Natural killer cell treated with Interleukin-12 subunit alpha and Interleukin-12 subunit beta and Interleukin-15 and Interleukin-18, amount 100 ng/mL, for 72 hours (primary cell): ENCODE measurements at regions not wholly inside any gene's neighbourhood (a gene's known extent, or its start where the extent isn't known, plus 50 kb on each side); places are given as distances from the start of the nearest gene placed in this dataset.

Experiments used
- ATAC-seq, 2 donors: fragments of 150-1000 bp; cut with Tn5 transposase in 1 of 2; sonication (Bioruptor Pico), chemical (Tn5 transposase) in 1 of 2; 2 replicates each; pipeline ENCODE4 v1.10.0; 2021
- DNase-seq: peaks from one replicate; pipeline ENCODE4 v3.0.0; 2022; ENCODE audit warnings: low spot score
- H3K27ac Mint-ChIP-seq, 2 donors: 1 replicate in 1 of 2; 2 replicates in 1 of 2; pipeline ENCODE4 v1.8.0; 2022; ENCODE audit warnings: mixed read lengths in 2 of 2, mild to moderate bottlenecking in 1 of 2, moderate library complexity in 1 of 2
- H3K27me3 Mint-ChIP-seq, 2 donors: 1 replicate in 1 of 2; 2 replicates in 1 of 2; pipeline ENCODE4 v1.8.0; 2022; ENCODE audit warnings: mixed read lengths in 2 of 2
- H3K36me3 Mint-ChIP-seq: one replicate; pipeline ENCODE4 v1.8.0; 2022; ENCODE audit warnings: mixed read lengths
- H3K4me1 Mint-ChIP-seq, 2 donors: 1 replicate in 1 of 2; 2 replicates in 1 of 2; pipeline ENCODE4 v1.8.0; 2022; ENCODE audit warnings: low read depth in 2 of 2, mixed read lengths in 2 of 2, mild to moderate bottlenecking in 1 of 2
- H3K4me3 Mint-ChIP-seq: one replicate; pipeline ENCODE4 v1.8.0; 2022; ENCODE audit warnings: mixed read lengths
- H3K9me3 Mint-ChIP-seq: 2 replicates; pipeline ENCODE4 v1.8.0; 2022; ENCODE audit warnings: mixed read lengths

DNA sequence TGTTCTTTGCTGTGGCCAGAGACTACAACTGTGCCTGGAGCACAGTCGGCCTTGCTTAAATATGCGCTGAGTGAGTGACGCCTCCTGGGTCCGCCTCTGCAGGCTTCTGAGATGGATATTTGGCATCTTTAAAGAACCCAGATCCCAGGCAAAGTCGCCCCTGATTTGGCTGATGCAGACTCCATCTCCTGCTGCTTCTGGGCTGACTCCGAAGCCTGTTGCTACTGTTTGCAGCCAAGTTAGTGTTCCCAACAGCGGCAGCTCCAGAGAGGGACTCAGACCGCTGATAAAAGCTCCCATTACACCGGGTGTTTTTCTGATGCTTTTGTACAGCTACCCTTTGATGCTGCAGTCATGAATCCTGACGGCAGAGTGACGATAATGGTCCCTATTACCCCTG is 83.0 kb upstream of the SULF2 start:
- no peak overlapping the region for H3K4me3 Mint-ChIP-seq

DNA sequence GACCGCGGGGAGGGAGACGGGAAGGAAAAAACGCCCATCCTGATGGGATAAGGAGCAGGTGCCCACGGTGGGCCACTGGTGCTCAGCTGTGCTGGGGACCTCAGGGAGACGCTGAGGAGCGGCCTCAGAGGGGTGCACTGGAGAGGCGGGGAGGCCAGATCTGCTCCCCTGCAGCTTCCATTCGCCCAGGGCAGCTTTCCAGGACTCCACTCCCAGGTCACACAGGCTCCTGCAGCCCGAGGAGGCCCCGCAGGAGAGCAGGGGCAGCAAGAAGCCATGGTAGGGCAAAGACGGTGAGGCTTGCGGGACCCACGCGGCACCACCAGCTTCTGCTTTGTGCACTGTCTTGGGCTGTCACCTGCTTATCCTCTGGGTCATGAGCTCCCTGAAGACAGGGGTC is 82.5 kb upstream of the SULF2 start:
- peak in 1 of 2 donors; percentile 29 for ATAC-seq
- Mint-ChIP-seq H3K27me3 (peaks cover 14 to 28% of the 10 kb centered on the region in 2 donors), H3K9me3 (no peaks in the 10 kb centered on the region), H3K4me3 (no peak overlapping the region), H3K36me3 (no peaks in the 10 kb centered on the region), H3K27ac (no peak overlapping the region), H3K4me1 (no peaks in the 10 kb centered on the region)
- no peak for DNase-seq

More for the DNA sequence above, 83.0 kb upstream of the SULF2 start:
- DNase-seq = no peak
- Mint-ChIP-seq H3K9me3 (no peaks in the 10 kb centered on the region), H3K27ac (no peak overlapping the region), H3K27me3 (peaks cover 12 to 24% of the 10 kb centered on the region in 2 donors), H3K4me1 (no peaks in the 10 kb centered on the region), H3K36me3 (no peaks in the 10 kb centered on the region)
- ATAC-seq = no peak

DNA sequence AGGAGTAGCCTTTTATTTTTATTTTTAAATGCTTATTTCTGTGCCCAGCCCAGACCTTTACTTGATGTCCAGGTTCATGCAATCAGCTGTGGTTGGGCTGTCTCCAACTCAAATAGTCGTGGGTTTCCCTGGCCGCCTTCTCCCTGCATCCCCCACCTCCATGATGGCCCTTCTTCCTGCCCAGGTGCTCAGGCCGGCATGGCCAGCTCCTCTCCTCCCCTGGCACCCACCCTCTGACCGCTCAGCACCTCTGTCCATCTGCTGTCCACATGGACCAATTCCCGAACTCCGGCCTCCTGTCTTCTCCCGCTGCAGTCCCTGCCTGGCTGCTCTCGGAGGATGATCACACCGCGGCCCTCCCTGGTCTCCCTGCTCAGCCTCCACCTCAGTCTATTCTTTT is 81.2 kb upstream of the SULF2 start:
- Mint-ChIP-seq H3K36me3 (no peaks in the 10 kb centered on the region), H3K27ac (no peak overlapping the region), H3K4me3 (no peak overlapping the region), H3K27me3 (peaks cover 14 to 29% of the 10 kb centered on the region in 2 donors), H3K9me3 (no peaks in the 10 kb centered on the region), H3K4me1 (no peaks in the 10 kb centered on the region)
- no peak for DNase-seq
- no peak for ATAC-seq

DNA sequence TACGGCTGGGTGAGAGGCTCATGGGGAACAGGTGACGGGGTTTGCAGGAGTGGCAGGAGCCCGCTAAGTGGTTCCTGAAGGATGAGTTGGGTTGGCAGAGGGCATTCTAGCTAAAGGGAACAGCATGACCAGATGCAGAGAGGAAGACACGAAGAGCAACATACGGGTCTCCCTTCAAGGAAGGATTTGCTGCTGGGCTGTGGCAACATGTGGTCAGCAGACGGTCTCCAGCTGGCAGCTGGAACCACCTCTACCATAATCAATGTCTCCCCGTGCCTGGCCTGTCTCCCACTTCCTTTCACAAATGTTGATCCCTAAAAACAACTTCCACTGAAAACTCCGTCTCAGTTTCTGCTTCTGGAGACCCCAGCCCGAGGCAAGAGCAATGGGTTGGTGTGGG is 80.6 kb upstream of the SULF2 start:
- no peak for DNase-seq
- no peaks in the 10 kb centered on the region for H3K4me1 Mint-ChIP-seq
- H3K27ac Mint-ChIP-seq = no peak overlapping the region
- H3K36me3 Mint-ChIP-seq = no peaks in the 10 kb centered on the region
- H3K9me3 Mint-ChIP-seq = no peaks in the 10 kb centered on the region
- ATAC-seq = peak in 1 of 2 donors; percentile 7
- peaks cover 14 to 29% of the 10 kb centered on the region in 2 donors for H3K27me3 Mint-ChIP-seq
- H3K4me3 Mint-ChIP-seq = no peak overlapping the region

DNA sequence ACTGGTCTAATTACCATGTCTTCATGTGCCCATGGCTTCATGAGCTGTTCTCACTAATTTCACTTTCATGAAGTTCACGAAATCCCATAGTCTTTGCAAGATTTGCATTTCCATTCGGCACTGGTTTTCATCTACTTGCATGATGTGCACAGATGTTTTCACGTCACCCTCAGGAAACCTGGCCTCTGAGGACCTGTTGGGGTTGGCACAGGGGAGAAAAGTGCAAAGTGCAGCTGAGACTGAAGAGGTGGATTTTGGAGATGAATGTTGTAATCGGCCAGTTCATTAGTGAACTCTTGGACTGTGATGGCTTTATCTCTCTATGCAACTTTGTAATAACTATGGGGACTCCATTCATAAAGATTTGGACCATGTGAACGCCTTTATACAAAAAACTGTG is 80.2 kb upstream of the SULF2 start:
- no peak for ATAC-seq
- DNase-seq = no peak
- Mint-ChIP-seq H3K27me3 (peaks cover 15 to 25% of the 10 kb centered on the region in 2 donors), H3K36me3 (no peaks in the 10 kb centered on the region), H3K27ac (no peak overlapping the region), H3K4me3 (no peak overlapping the region), H3K9me3 (no peaks in the 10 kb centered on the region), H3K4me1 (no peaks in the 10 kb centered on the region)

DNA sequence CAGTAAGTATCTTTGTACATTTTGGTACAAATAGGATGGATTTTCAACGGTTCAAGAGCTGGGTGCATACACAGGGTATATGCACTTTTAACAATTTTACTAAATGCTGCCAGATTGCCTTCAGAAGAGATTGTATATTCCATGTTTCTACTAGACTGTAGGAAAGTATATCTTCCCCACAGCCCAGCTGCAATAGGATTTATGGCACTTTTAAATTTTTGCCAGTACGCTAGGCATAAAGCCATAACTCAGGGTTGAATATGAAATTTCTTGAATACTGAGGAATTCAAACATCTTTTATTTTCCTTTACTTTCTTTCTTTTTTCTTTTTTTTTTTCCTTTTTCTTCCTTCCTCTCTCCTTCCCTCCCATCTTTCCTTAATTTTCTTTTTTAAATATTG is 78.7 kb upstream of the SULF2 start:
- Mint-ChIP-seq H3K4me3 (no peak overlapping the region), H3K36me3 (no peaks in the 10 kb centered on the region), H3K9me3 (no peaks in the 10 kb centered on the region), H3K4me1 (no peaks in the 10 kb centered on the region), H3K27ac (no peak overlapping the region), H3K27me3 (peaks cover 14 to 22% of the 10 kb centered on the region in 2 donors)
- no peak for ATAC-seq
- no peak for DNase-seq

DNA sequence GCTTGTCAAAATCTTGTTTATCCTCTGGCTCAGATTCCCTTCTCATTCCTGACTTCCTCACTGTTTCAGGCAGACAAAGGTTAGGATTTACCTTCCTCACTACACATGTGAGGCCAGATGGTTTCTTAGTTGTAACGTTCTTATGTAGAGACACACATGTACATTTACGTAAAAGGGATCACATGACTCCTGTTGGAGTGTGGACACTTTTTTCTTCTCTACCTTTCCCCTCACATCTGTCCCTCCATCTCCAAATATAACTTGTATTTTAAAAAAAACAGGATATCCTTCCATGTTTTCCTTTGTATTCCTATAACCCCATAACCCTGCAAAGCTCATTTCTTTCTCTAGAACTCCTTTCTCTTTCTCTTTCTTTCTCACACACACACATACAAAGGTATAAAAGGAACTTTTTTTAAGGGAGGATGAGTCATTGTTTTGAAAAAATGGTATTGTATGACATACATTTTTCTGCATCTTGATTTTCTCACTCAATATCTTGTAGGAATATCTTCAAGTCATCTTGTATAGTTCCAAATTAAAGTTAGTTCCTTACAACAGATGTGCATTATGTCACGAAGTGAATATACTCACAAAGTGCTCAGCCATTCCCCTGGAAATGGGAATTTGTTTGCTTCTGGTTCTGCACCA is 78.2 kb upstream of the SULF2 start:
- Mint-ChIP-seq H3K36me3 (no peaks in the 10 kb centered on the region), H3K4me1 (no peaks in the 10 kb centered on the region), H3K27me3 (peaks cover 14 to 22% of the 10 kb centered on the region in 2 donors), H3K27ac (no peak overlapping the region), H3K4me3 (no peak overlapping the region), H3K9me3 (no peaks in the 10 kb centered on the region)
- no peak for DNase-seq
- no peak for ATAC-seq

DNA sequence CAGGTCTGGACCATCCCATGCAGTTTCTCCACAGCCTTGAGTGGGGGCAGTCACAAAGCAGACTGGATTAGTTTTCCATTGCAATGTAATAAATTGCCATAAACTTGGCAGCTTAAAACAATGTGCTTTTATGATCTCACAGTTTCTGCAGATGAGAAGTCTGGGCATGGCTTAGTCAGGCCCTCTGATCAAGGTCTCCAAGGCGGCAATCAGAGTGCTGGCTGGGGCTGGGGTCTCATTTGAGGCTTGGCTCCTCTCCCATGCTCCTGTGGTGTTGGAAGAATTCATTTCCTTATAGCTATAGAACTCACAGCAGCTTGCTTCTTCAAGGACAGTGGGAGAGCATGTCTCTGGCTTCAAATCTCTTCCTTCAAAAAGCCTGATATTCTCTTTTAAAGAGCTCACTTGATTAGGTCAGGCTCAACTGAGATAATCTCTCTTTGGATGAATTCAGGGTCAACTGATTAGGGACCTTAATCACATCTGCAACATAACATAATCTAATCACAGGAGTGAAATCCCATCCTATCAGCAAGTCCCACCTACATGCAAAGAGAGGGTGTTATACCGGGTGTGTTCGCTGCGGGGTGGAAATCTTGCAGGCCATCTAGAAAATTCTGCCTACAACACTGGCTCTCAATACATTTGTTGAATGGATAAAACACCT is 77.4 kb upstream of the SULF2 start:
- Mint-ChIP-seq H3K27ac (no peak overlapping the region), H3K9me3 (no peaks in the 10 kb centered on the region), H3K36me3 (no peaks in the 10 kb centered on the region), H3K27me3 (peaks cover 14 to 22% of the 10 kb centered on the region in 2 donors), H3K4me3 (no peak overlapping the region), H3K4me1 (no peaks in the 10 kb centered on the region)
- ATAC-seq (no peak), DNase-seq (no peak)

DNA sequence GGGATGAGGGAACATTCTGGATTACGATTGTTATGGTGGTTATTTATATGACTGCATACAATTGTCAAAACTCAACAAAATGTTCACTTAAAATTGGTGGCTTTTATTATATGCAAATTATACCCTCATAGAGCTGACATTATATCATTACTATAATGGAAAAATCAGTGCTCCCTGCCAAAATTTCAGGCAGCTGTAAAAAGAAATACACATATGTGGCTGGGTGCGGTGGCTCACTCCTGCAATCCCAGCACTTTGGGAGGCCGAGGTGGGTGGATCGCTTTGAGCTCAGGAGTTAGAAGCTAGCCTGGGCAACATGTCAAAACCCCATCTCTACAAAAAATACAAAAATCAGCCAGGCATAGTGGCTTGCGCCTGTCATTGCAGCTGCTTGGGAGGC is 75.8 kb upstream of the SULF2 start:
- no peaks in the 10 kb centered on the region for H3K36me3 Mint-ChIP-seq
- H3K4me1 Mint-ChIP-seq = no peaks in the 10 kb centered on the region
- H3K27me3 Mint-ChIP-seq = peaks cover 14 to 22% of the 10 kb centered on the region in 2 donors
- H3K9me3 Mint-ChIP-seq = no peaks in the 10 kb centered on the region
- DNase-seq (no peak), ATAC-seq (no peak)
- H3K4me3 Mint-ChIP-seq = no peak overlapping the region
- H3K27ac Mint-ChIP-seq = no peak overlapping the region

DNA sequence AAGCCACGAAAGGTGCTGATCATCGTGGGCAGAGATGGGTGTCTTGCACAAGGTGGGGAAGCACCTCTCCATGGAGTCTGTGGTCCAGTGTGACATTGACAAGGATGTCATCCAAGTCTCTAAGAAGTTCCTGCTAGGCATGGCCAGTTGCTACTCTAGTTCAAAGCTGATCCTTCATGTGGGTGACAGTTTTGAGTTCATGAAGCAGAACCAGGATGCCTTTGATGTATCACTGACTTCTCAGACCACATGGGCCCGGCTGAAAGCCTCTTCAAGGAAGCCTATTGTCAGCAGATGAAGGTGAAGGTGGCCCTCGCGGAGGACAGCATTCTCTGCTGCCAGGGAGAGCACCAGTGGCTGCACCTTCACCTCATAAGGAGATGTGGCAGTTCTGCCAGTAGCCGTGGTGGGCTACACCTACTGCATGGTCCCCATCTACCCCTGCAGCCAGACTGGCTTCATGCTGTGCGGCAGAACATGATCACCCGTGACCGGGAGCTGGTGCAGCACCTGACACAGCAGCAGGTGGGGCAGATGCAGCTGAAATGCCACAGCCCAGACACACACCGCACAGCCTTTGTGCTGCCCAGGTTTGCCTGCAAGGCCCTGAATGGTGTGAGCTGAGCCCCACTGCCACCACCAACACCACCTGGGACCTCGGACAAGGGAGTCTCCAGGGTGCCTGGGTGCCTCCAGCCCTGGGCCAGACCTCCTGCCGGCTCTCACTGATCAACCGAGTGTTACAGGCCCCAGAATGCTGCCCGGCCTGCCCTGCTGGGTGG is 75.0 kb upstream of the SULF2 start:
- H3K27me3 Mint-ChIP-seq = peaks cover 9 to 22% of the 10 kb centered on the region in 2 donors
- ATAC-seq = peak; percentile 31 to 33
- no peak overlapping the region for H3K4me3 Mint-ChIP-seq
- no peaks in the 10 kb centered on the region for H3K9me3 Mint-ChIP-seq
- no peak for DNase-seq
- no peak overlapping the region for H3K27ac Mint-ChIP-seq
- no peaks in the 10 kb centered on the region for H3K36me3 Mint-ChIP-seq
- no peaks in the 10 kb centered on the region for H3K4me1 Mint-ChIP-seq

DNA sequence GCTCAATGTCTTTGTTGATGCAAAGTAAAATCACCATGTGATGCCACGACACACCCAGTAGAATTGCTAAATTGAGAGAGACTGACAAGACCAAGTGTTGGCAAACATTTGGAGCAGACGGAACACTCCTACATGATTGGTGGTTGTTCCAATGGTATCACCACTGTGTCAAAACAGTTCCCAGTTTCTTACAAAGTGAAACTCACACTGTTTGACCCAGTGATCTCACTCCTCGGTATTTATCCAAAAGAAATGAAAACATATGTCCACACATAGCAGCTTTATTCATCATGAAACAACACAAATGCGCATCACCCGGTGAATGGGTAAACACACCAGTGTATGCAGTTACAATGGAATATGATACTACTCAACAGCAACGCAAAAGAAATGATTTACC is 74.0 kb upstream of the SULF2 start:
- H3K27ac Mint-ChIP-seq = no peak overlapping the region
- H3K36me3 Mint-ChIP-seq = no peaks in the 10 kb centered on the region
- H3K4me1 Mint-ChIP-seq = no peaks in the 10 kb centered on the region
- peaks cover 9 to 15% of the 10 kb centered on the region in 2 donors for H3K27me3 Mint-ChIP-seq
- no peak overlapping the region for H3K4me3 Mint-ChIP-seq
- H3K9me3 Mint-ChIP-seq = no peaks in the 10 kb centered on the region
- ATAC-seq (no peak), DNase-seq (no peak)

DNA sequence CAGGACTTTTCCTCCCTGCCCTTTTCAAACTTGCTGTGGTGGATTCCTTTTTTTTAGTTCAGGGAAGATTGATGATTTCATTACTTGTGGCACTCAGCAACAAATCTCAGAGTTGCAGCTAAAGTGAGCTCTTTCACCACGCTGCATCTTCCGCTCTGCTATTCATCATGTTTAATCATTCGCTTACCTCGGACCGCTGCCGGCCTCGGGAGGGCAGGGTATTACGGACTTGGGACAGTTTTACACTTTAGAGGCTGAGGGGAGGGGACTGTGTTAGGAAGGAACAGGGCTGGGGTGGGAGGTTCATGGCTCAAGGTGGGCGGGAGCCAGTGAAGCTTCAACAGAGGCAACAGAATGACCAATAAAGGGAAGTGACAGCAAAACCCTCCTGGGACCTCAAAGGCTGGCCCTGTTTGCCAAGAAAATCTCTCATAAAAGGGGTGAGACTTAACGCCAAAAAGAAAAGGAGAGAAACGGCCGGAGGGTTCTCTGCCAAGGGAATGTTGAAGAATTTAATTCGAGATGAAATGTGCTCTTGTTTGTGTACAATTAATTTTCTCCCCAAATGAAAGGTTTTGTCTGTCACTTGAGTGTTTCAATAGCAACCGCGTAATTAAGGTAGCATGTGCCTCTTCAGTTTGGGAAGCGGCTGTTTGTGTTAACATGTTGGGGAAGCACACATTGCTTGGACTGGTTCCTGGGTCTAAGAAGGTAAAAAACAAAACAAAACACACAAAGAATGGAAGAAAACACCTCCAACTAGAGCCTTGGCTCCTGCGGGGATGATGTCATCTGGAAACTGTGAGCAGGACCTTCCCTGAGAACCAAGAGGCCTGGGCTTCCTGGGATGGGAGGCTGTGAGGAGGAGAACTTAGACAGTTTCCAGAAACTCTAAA is 72.5 kb upstream of the SULF2 start:
- no peak overlapping the region for H3K4me3 Mint-ChIP-seq
- no peaks in the 10 kb centered on the region for H3K4me1 Mint-ChIP-seq
- H3K27me3 Mint-ChIP-seq = peaks cover under 1 to 3% of the 10 kb centered on the region in 2 donors
- no peaks in the 10 kb centered on the region for H3K36me3 Mint-ChIP-seq
- no peak overlapping the region for H3K27ac Mint-ChIP-seq
- no peaks in the 10 kb centered on the region for H3K9me3 Mint-ChIP-seq
- ATAC-seq (no peak), DNase-seq (no peak)

DNA sequence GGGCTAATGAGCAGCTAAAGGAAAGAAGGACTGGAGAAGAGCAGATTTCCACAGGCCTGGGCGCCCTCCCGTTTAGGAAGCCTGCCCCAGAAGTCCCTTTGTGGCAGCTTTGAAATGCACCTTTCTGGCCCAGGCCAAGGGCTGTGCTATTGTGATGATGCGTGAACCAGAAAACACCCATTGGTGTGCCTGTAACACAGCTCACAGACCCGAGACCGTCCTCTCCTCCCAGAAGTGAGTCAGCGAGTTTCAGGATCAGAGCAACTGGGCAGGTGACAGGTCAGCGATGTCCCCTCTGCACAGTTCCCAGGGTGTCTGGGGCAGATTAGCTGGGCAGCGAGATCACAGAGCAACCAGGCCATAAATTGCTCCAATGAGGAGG is 71.9 kb upstream of the SULF2 start:
- no peak overlapping the region for H3K4me3 Mint-ChIP-seq
- H3K36me3 Mint-ChIP-seq = no peaks in the 10 kb centered on the region
- H3K27ac Mint-ChIP-seq = no peak overlapping the region
- no peaks in the 10 kb centered on the region for H3K9me3 Mint-ChIP-seq
- DNase-seq (no peak), ATAC-seq (no peak)
- no peaks in the 10 kb centered on the region for H3K4me1 Mint-ChIP-seq
- peaks cover 7% of the 10 kb centered on the region in 2 donors for H3K27me3 Mint-ChIP-seq
